Spleen (tissue), 11 donors: ENCODE measurements at regions not wholly inside any gene's neighbourhood (a gene's known extent, or its start where the extent isn't known, plus 50 kb on each side); places are given as distances from the start of the nearest gene placed in this dataset.
A peak's percentile ranks its signal among the peaks of the same experiment; 100 is the strongest.

Experiments
- DNase-seq: peaks from one replicate; pipeline ENCODE4 v3.0.0-alpha.2; 2020
- H3K27ac ChIP-seq, 8 donors: fragments of 200-600 bp; sonication (generic) in 7 of 8; 1 replicate in 4 of 8; 2 replicates in 4 of 8; pipeline versions ENCODE4 v1.5.0 to v1.8.0; 2016 to 2021; ENCODE audit warnings: inconsistent platforms in 4 of 8, mild to moderate bottlenecking in 4 of 8, moderate library complexity in 1 of 8
- H3K27me3 ChIP-seq, 7 donors: fragments of 200-600 bp; sonication (generic) in 6 of 7; replicated peaks in 1 of 7; 1 replicate in 4 of 7; 2 replicates in 3 of 7; pipeline versions ENCODE4 v1.5.0 to v1.8.0; 2016 to 2021; ENCODE audit warnings: inconsistent platforms in 3 of 7, mild to moderate bottlenecking in 1 of 7
- H3K36me3 ChIP-seq, 6 donors: fragments of 200-600 bp; sonication (generic) in 5 of 6; 1 replicate in 4 of 6; 2 replicates in 2 of 6; pipeline versions ENCODE4 v1.5.0 to v1.8.0; 2016 to 2021; ENCODE audit warnings: inconsistent platforms in 2 of 6
- H3K4me1 ChIP-seq, 6 donors: fragments of 200-600 bp; sonication (generic) in 5 of 6; 1 replicate in 3 of 6; 2 replicates in 3 of 6; pipeline versions ENCODE4 v1.5.0 to v1.8.0; 2016 to 2021; ENCODE audit warnings: inconsistent platforms in 3 of 6
- H3K4me3 ChIP-seq, 8 donors: fragments of 200-600 bp; sonication (generic) in 7 of 8; 1 replicate in 4 of 8; 2 replicates in 4 of 8; pipeline versions ENCODE4 v1.5.0 to v1.8.0; 2016 to 2021; ENCODE audit warnings: inconsistent platforms in 4 of 8, mild to moderate bottlenecking in 4 of 8, moderate library complexity in 2 of 8
- H3K9me3 ChIP-seq, 8 donors: fragments of 200-600 bp; sonication (generic) in 7 of 8; 1 replicate in 4 of 8; 2 replicates in 4 of 8; pipeline versions ENCODE4 v1.5.0 to v1.8.0; 2016 to 2021; ENCODE audit warnings: inconsistent platforms in 4 of 8
- CTCF ChIP-seq, 11 experiments: fragments of 200-600 bp in 7 of 11; fragments of 450-650 bp in 4 of 11; sonication (generic) in 4 of 11; IDR thresholded peaks in 8 of 11; conservative IDR thresholded peaks in 3 of 11; 1 replicate in 7 of 11; 2 replicates in 4 of 11; pipeline versions ENCODE4 v1.4.0 to v1.8.0; 2016 to 2021; ENCODE audit warnings: antibody characterized with exemption in 11 of 11, inconsistent platforms in 4 of 11, mild to moderate bottlenecking in 1 of 11
- POLR2A ChIP-seq, 3 donors: fragments of 450-650 bp; IDR thresholded peaks; one replicate each; pipeline ENCODE4 v1.5.1; 2017; ENCODE audit warnings: antibody characterized with exemption in 3 of 3, mild to moderate bottlenecking in 1 of 3
- POLR2AphosphoS5 ChIP-seq, 3 donors: sonication (generic); formaldehyde crosslinking; IDR thresholded peaks; one replicate each; pipeline ENCODE4 v1.5.1; 2017; ENCODE audit warnings: antibody characterized with exemption in 3 of 3
- WGBS, 5 donors: extraction: QIAGEN DNeasy Blood & Tissue Kit in 3 of 5; methylation state at CpG; one replicate each; pipeline versions ENCODE4 v1.1.5 to v1.1.7; 2013 to 2018; 5-methylcytosine and 5-hydroxymethylcytosine counted together
- intact Hi-C: fragments of 100-400 bp; cut with DNase I; formaldehyde crosslinking; loops from one replicate; pipeline ENCODE4 v1.15.0; 2023; ENCODE audit warnings: low total_unique reads
- donor health status: healthy with polysubstance abuse.
- donor health status: DM: no; HTN: no; CAD: no; lungs with moderate emphysema.
- donor health status: DM: no; HTN: no; CAD: no.
- donor health status: Bipolar disorder and iron deficiency.
- donor health status: healthy.
- donor health status: DM: no; HTN: no; CAD: no.
- donor health status: DM: yes; HTN: yes; CAD: no.

- peak; percentile 73 for DNase-seq
- H3K4me3 ChIP-seq, result no peak overlapping the region
- H3K4me1 ChIP-seq, result peaks cover 0 to 10% (median 0%) of the 10 kb centered on the region in 6 donors
- H3K27me3 ChIP-seq, result peaks cover 0 to 73% (median 0%) of the 10 kb centered on the region in 7 donors
- TF ChIP-seq POLR2A (IDR thresholded peaks at IDR 0.05), result no peak
- H3K36me3 ChIP-seq, result no peaks in the 10 kb centered on the region
- no peak overlapping the region for H3K27ac ChIP-seq
- no peaks in the 10 kb centered on the region for H3K9me3 ChIP-seq
- intact Hi-C loops, result loop anchor here (10.0 kb wide), 1 partner anchor 480 kb away; no protein-coding TSS in a partner anchor
- WGBS, 5 donors, result 53 to 65% (median 55%) methylated on average over 5 to 8 of the region's 8 CpGs
Observed at GRCh38 chr16:86044881-86045590, 146.1 kb downstream of the IRF8 start.

GRCh38 chr16:86045591-86045971 is 146.6 kb downstream of the IRF8 start:
- Histone ChIP-seq H3K27me3 (peaks cover 0 to 75% (median 0%) of the 10 kb centered on the region in 7 donors), H3K9me3 (no peaks in the 10 kb centered on the region), H3K27ac (no peak overlapping the region), H3K4me3 (no peak overlapping the region), H3K36me3 (no peaks in the 10 kb centered on the region), H3K4me1 (peaks cover 0 to 10% (median 0%) of the 10 kb centered on the region in 6 donors)
- TF ChIP-seq POLR2A (IDR thresholded peaks at IDR 0.05) (no peak), CTCF (IDR thresholded peaks at IDR 0.05 in 8 of 11, conservative IDR thresholded peaks at IDR 0.05 in 3 of 11) (no peak), POLR2AphosphoS5 (IDR thresholded peaks at IDR 0.05) (no peak)
- DNase-seq, result peak; percentile 42
- 86 to 91% (median 87%) methylated on average over 6 to 8 of the region's 8 CpGs for WGBS, 5 donors
- intact Hi-C loops, result loop anchor here (10.0 kb wide), 1 partner anchor 479 kb away; no protein-coding TSS in a partner anchor

- H3K36me3 ChIP-seq, result no peaks in the 10 kb centered on the region
- intact Hi-C loops, result loop anchor here (10.0 kb wide), 1 partner anchor 479 kb away; no protein-coding TSS in a partner anchor
- WGBS, 5 donors, result 78 to 93% (median 90%) methylated on average over 6 of the region's 6 CpGs
- peak; percentile 66 for DNase-seq
- no peaks in the 10 kb centered on the region for H3K9me3 ChIP-seq
- no peak for TF ChIP-seq POLR2A (IDR thresholded peaks at IDR 0.05)
- no peak for TF ChIP-seq POLR2AphosphoS5 (IDR thresholded peaks at IDR 0.05)
- no peak for TF ChIP-seq CTCF (IDR thresholded peaks at IDR 0.05 in 8 of 11, conservative IDR thresholded peaks at IDR 0.05 in 3 of 11)
- H3K27me3 ChIP-seq, result peaks cover 0 to 79% (median under 1%) of the 10 kb centered on the region in 7 donors
- no peak overlapping the region for H3K4me3 ChIP-seq
- H3K27ac ChIP-seq, result no peak overlapping the region
- peaks cover 0 to 10% (median 0%) of the 10 kb centered on the region in 6 donors for H3K4me1 ChIP-seq
Observed at GRCh38 chr16:86046026-86046425, 147.1 kb downstream of the IRF8 start.

- no peak for TF ChIP-seq POLR2A (IDR thresholded peaks at IDR 0.05)
- no peak for TF ChIP-seq CTCF (IDR thresholded peaks at IDR 0.05 in 8 of 11, conservative IDR thresholded peaks at IDR 0.05 in 3 of 11)
- no peak for TF ChIP-seq POLR2AphosphoS5 (IDR thresholded peaks at IDR 0.05)
- no peaks in the 10 kb centered on the region for H3K9me3 ChIP-seq
- peaks cover 0 to 10% (median 0%) of the 10 kb centered on the region in 6 donors for H3K4me1 ChIP-seq
- WGBS, 5 donors, result 63 to 70% (median 65%) methylated on average over 9 of the region's 9 CpGs
- H3K27ac ChIP-seq, result no peak overlapping the region
- peaks cover 0 to 86% (median 7%) of the 10 kb centered on the region in 7 donors for H3K27me3 ChIP-seq
- no peak overlapping the region for H3K4me3 ChIP-seq
- H3K36me3 ChIP-seq, result no peaks in the 10 kb centered on the region
- intact Hi-C loops, result loop anchor here (10.0 kb wide), 1 partner anchor 478 kb away; no protein-coding TSS in a partner anchor
- DNase-seq, result peak; percentile 31
Observed at GRCh38 chr16:86046667-86047270, 147.8 kb downstream of the IRF8 start.
